ENCODE measurements at regions not wholly inside any gene's neighbourhood (a gene's known extent, or its start where the extent isn't known, plus 50 kb on each side); places are given as distances from the start of the nearest gene placed in this dataset.

DNA sequence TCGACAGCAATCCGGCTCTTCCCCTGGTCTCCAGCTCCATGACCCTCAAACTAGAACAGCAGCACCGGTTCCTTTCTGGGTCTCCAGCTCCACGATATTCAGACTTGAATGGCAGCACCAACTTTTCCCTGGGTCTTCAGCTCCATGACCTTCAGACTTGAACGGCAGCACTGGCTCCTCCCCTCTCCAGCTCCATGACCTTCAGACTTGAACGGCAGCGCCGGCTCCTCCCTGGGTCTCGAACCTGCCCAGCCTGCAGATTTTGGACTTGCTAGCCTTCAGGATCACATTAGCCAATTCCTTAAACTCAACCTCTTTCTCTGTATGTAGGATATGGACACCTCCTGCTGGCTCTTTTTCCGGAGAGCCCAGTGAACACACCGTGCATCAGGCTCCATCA, 350.9 kb downstream of the PREX1 start:
- DNase-seq: no peak
- Histone ChIP-seq H3K4me3 (ENCODE audit: low read depth, low read length) (no peak overlapping the region), H3K4me1 (no peaks in the 10 kb centered on the region), H3K27me3 (replicated peaks; ENCODE audit: control insufficient read depth, insufficient read depth, low read length) (peaks cover 4% of the 10 kb centered on the region; the same call in 1 of the 2 replicates), H3K36me3 (ENCODE audit: control insufficient read depth, insufficient read depth, low read length) (no peaks in the 10 kb centered on the region), H3K9me3 (no peaks in the 10 kb centered on the region)
- Mint-ChIP-seq H3K27me3 (ENCODE audit: insufficient read depth, unreplicated experiment) (peaks cover 19% of the 10 kb centered on the region), H3K4me1 (ENCODE audit: low read depth, unreplicated experiment) (peaks cover 6% of the 10 kb centered on the region), H3K9me3 (ENCODE audit: unreplicated experiment) (no peaks in the 10 kb centered on the region), H3K4me3 (ENCODE audit: unreplicated experiment) (no peak overlapping the region), H3K27ac (ENCODE audit: unreplicated experiment) (no peak overlapping the region), H3K36me3 (ENCODE audit: insufficient read depth, unreplicated experiment) (no peaks in the 10 kb centered on the region)
- intact Hi-C loops (cut with micrococcal nuclease; ENCODE audit: unreplicated experiment): no loop called here
- BruUV-seq (replicated peaks): no TSS peak
- TF ChIP-seq, protein P1, sequence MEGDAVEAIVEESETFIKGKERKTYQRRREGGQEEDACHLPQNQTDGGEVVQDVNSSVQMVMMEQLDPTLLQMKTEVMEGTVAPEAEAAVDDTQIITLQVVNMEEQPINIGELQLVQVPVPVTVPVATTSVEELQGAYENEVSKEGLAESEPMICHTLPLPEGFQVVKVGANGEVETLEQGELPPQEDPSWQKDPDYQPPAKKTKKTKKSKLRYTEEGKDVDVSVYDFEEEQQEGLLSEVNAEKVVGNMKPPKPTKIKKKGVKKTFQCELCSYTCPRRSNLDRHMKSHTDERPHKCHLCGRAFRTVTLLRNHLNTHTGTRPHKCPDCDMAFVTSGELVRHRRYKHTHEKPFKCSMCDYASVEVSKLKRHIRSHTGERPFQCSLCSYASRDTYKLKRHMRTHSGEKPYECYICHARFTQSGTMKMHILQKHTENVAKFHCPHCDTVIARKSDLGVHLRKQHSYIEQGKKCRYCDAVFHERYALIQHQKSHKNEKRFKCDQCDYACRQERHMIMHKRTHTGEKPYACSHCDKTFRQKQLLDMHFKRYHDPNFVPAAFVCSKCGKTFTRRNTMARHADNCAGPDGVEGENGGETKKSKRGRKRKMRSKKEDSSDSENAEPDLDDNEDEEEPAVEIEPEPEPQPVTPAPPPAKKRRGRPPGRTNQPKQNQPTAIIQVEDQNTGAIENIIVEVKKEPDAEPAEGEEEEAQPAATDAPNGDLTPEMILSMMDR (IDR thresholded peaks at IDR 0.05; ENCODE audit: insufficient read depth in 1 of 2, low read depth in 1 of 2, low read length in 1 of 2, severe bottlenecking in 1 of 2, unreplicated experiment in 1 of 2): no peak
- POLR2A ChIA-PET: no interaction called here
- CTCF ChIA-PET: interaction anchor here (0.9 to 1.3 kb wide), 3 partner anchors 77 to 181 kb away, joined by 3 to 7 read pairs (median 4); no protein-coding TSS in a partner anchor

DNA sequence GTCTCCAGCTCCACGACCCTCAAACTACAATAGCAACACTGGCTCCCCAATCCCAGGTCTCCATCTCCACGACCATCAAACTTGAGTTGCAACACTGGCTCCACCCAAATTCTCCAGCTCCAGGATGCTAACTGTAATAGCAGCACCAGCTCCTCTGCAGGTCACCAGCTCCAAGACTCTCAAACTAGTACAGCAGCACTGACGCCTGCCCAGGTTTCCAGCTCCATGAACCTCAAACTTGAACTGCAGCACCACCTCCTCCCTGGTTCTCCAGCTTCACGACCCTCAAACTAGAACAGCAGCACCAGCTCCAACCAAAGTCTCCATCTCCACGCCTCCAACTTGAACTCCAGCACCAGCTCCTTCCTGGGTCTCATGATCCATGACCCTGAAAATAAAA, 353.8 kb downstream of the PREX1 start:
- H3K9me3 Mint-ChIP-seq (ENCODE audit: unreplicated experiment): no peaks in the 10 kb centered on the region
- peaks cover 2% of the 10 kb centered on the region; the same call in 1 of the 2 replicates for H3K27me3 ChIP-seq (replicated peaks; ENCODE audit: control insufficient read depth, insufficient read depth, low read length)
- no peak overlapping the region for H3K4me3 ChIP-seq (ENCODE audit: low read depth, low read length)
- intact Hi-C loops (cut with micrococcal nuclease; ENCODE audit: unreplicated experiment): no loop called here
- H3K27me3 Mint-ChIP-seq (ENCODE audit: insufficient read depth, unreplicated experiment): peaks cover 6% of the 10 kb centered on the region
- H3K9me3 ChIP-seq: no peaks in the 10 kb centered on the region
- TF ChIP-seq, protein P1 (IDR thresholded peaks at IDR 0.05; ENCODE audit: insufficient read depth in 1 of 2, low read depth in 1 of 2, low read length in 1 of 2, severe bottlenecking in 1 of 2, unreplicated experiment in 1 of 2): no peak
- H3K36me3 ChIP-seq (ENCODE audit: control insufficient read depth, insufficient read depth, low read length): no peaks in the 10 kb centered on the region
- no peaks in the 10 kb centered on the region for H3K36me3 Mint-ChIP-seq (ENCODE audit: insufficient read depth, unreplicated experiment)
- DNase-seq: no peak
- CTCF ChIA-PET: interaction anchor here (1.2 to 3.1 kb wide), 3 partner anchors 12 to 178 kb away, joined by 3 to 23 read pairs (median 4); no protein-coding TSS in a partner anchor
- peaks cover 6% of the 10 kb centered on the region for H3K4me1 Mint-ChIP-seq (ENCODE audit: low read depth, unreplicated experiment)
- no peaks in the 10 kb centered on the region for H3K4me1 ChIP-seq
- no peak overlapping the region for H3K27ac Mint-ChIP-seq (ENCODE audit: unreplicated experiment)
- BruUV-seq (replicated peaks): no TSS peak
- H3K4me3 Mint-ChIP-seq (ENCODE audit: unreplicated experiment): no peak overlapping the region
- POLR2A ChIA-PET: no interaction called here

DNA sequence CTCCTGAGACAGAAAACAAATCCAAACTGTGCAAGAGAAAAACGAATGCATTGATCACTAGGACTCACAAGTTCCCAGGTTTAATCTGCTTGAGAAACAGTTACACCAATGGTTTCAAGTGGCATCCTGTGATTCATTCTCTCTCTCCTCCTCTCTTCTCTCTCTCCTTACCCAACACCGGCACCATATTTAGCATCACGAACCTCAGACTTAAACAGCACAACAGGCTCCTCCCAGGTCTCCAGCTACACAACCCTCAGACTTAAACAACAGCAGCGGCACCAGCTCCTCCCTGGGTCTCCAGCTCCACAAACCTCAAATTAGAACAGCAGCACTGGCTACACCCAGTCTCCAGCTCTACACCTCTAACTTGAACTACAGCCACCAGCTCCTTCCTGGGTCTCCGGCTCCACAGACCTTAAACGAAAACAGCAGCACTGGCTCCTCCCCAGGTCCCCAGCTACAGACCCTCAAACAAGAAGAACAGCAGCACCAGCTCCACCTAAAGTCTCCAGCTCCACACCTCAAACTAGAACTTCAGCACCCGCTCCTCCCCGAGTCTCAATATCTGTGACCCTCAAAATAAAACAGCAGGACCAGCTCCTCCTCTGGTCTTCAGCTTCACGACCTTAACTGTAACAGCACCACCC, 355.9 kb downstream of the PREX1 start:
- ChIA-PET CTCF (interaction anchor here (0.7 to 3.1 kb wide), 2 partner anchors 107 to 149 kb away, joined by 4 to 23 read pairs; no protein-coding TSS in a partner anchor), POLR2A (interaction anchor here (0.5 kb wide), 1 partner anchor 12 kb away, joined by 7 read pairs; no protein-coding TSS in a partner anchor)
- TF ChIP-seq, protein P1 (IDR thresholded peaks at IDR 0.05; ENCODE audit: insufficient read depth in 1 of 2, low read depth in 1 of 2, low read length in 1 of 2, severe bottlenecking in 1 of 2, unreplicated experiment in 1 of 2): no peak
- no peak for DNase-seq
- H3K27me3 ChIP-seq (replicated peaks; ENCODE audit: control insufficient read depth, insufficient read depth, low read length): peaks cover 2% of the 10 kb centered on the region; the same call in 1 of the 2 replicates
- BruUV-seq (replicated peaks): no TSS peak
- Mint-ChIP-seq H3K27me3 (ENCODE audit: insufficient read depth, unreplicated experiment) (peaks cover 4% of the 10 kb centered on the region), H3K4me3 (ENCODE audit: unreplicated experiment) (no peak overlapping the region), H3K36me3 (ENCODE audit: insufficient read depth, unreplicated experiment) (no peaks in the 10 kb centered on the region), H3K4me1 (ENCODE audit: low read depth, unreplicated experiment) (peaks cover 3% of the 10 kb centered on the region), H3K27ac (ENCODE audit: unreplicated experiment) (no peak overlapping the region), H3K9me3 (ENCODE audit: unreplicated experiment) (no peaks in the 10 kb centered on the region)
- no peak overlapping the region for H3K4me3 ChIP-seq (ENCODE audit: low read depth, low read length)
- no peaks in the 10 kb centered on the region for H3K36me3 ChIP-seq (ENCODE audit: control insufficient read depth, insufficient read depth, low read length)
- no peaks in the 10 kb centered on the region for H3K4me1 ChIP-seq
- H3K9me3 ChIP-seq: no peaks in the 10 kb centered on the region
- intact Hi-C loops (cut with micrococcal nuclease; ENCODE audit: unreplicated experiment): no loop called here

Data from Caco-2 (cell line).